AG04449 (cell line): ENCODE measurements at regions not wholly inside any gene's neighbourhood (a gene's known extent, or its start where the extent isn't known, plus 50 kb on each side); places are given as distances from the start of the nearest gene placed in this dataset.
A peak's percentile ranks its signal among the peaks of the same experiment; 100 is the strongest.

Experiments used
- CTCF ChIA-PET: fragments of 350-600 bp; formaldehyde crosslinking; extraction: SDS; loops from one replicate; lab custom pipeline; 2021; ENCODE audit warnings: antibody characterized with exemption; lab: Yijun Ruan, JAX
- POLR2A ChIA-PET: fragments of 400-600, 350-600 bp; formaldehyde crosslinking; extraction: SDS; loops from one replicate; lab custom pipeline; 2020; ENCODE audit warnings: antibody characterized with exemption, inconsistent platforms; lab: Yijun Ruan, JAX
- DNase-seq: peaks from one replicate; pipeline ENCODE4 v3.0.0-alpha.2; 2010; ENCODE audit warnings: low read depth, low spot score
- H3K4me3 ChIP-seq: 2 replicates; pipeline ENCODE4 v1.5.1; 2011; ENCODE audit warnings: low read depth, mild to moderate bottlenecking, control low read depth, low read length
- CTCF ChIP-seq: IDR thresholded peaks from one replicate; pipeline ENCODE4 v1.5.1; 2011; ENCODE audit warnings: mild to moderate bottlenecking, moderate library complexity, low read length, control low read depth, inconsistent platforms; ENCODE audit not compliant: insufficient read depth; ENCODE audit errors: missing control alignments

GRCh38 chr3:34011171-34012101 lies 213.0 kb downstream of the PDCD6IP start:
- ChIA-PET CTCF (interaction anchor here (0.6 to 1.6 kb wide), 6 partner anchors 9 to 132 kb away, joined by 3 to 5 read pairs (median 3); no protein-coding TSS in a partner anchor), POLR2A (interaction anchor here (0.7 to 1.2 kb wide), 4 partner anchors 11 to 167 kb away, joined by 3 to 5 read pairs (median 4); no protein-coding TSS in a partner anchor)
- peak; percentile 23 for TF ChIP-seq CTCF
- DNase-seq = no peak
- H3K4me3 ChIP-seq = no peak overlapping the region

- DNase-seq = peak; percentile 96
- TF ChIP-seq CTCF = no peak
- ChIA-PET CTCF (interaction anchor here (0.6 to 1.6 kb wide), 5 partner anchors 9 to 132 kb away, joined by 3 to 5 read pairs (median 3); no protein-coding TSS in a partner anchor), POLR2A (interaction anchor here (0.7 to 1.2 kb wide), 4 partner anchors 10 to 166 kb away, joined by 3 to 5 read pairs (median 4); no protein-coding TSS in a partner anchor)
- H3K4me3 ChIP-seq = no peak overlapping the region
These were observed 213.7 kb downstream of the PDCD6IP start for GRCh38 chr3:34012102-34012461.

GRCh38 chr3:34013818-34014570 lies 215.6 kb downstream of the PDCD6IP start:
- no peak for DNase-seq
- CTCF ChIA-PET = interaction anchor here (1.0 to 2.1 kb wide), 3 partner anchors 130 to 670 kb away, joined by 3 to 7 read pairs (median 5); no protein-coding TSS in a partner anchor
- H3K4me3 ChIP-seq = no peak overlapping the region
- no peak for TF ChIP-seq CTCF
- POLR2A ChIA-PET = no interaction called here

GRCh38 chr3:34015204-34016142 lies 217.0 kb downstream of the PDCD6IP start:
- ChIA-PET POLR2A (no interaction called here), CTCF (interaction anchor here (0.7 to 2.7 kb wide), 7 partner anchors 9 to 668 kb away, joined by 3 to 9 read pairs (median 3); no protein-coding TSS in a partner anchor)
- no peak for DNase-seq
- no peak overlapping the region for H3K4me3 ChIP-seq
- peak; percentile 18 for TF ChIP-seq CTCF

- ChIA-PET POLR2A (interaction anchor here (0.6 kb wide), 1 partner anchor 77 kb away, joined by 3 read pairs; no protein-coding TSS in a partner anchor), CTCF (interaction anchor here (1.0 to 2.7 kb wide), 3 partner anchors 10 to 244 kb away, joined by 3 to 9 read pairs (median 4); no protein-coding TSS in a partner anchor)
- no peak for DNase-seq
- no peak for TF ChIP-seq CTCF
- no peak overlapping the region for H3K4me3 ChIP-seq
These were observed 218.6 kb downstream of the PDCD6IP start for GRCh38 chr3:34016925-34017587.
